ENCODE measurements at regions not wholly inside any gene's neighbourhood (a gene's known extent, or its start where the extent isn't known, plus 50 kb on each side); places are given as distances from the start of the nearest gene placed in this dataset.

DNA sequence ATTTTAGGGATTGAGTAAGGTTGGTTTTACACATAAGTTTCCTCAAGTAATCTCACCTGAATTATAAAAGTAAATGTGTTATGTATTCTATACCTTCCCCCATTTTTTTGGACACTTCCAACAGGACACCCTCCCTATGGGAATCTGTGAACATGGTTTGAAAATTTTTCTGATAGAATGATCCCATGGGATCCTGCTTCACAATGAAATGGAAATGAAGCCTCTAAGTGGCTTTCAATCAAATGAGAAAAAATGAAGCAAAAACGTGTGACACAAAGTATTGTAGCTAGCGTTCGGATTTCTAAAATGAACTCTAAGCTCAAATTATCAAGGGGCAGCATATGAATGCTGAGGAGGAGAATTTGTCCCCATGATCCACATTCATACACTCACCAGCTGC lies 1006.8 kb downstream of the ADGRL2 start:
- CTCF ChIA-PET: no interaction called here
- in situ Hi-C loops (cut with MboI) (no loop called here), intact Hi-C loops (cut with micrococcal nuclease; ENCODE audit: unreplicated experiment) (no loop called here)
- BruUV-seq (replicated peaks): no TSS peak
- Histone ChIP-seq H3K9ac (ENCODE audit: control insufficient read depth, insufficient read depth, low read length) (no peak overlapping the region), H3K36me3 (ENCODE audit: control insufficient read depth in 2 of 2, insufficient read depth in 2 of 2, low read length in 1 of 2) (no peaks in the 10 kb centered on the region), H2AFZ (ENCODE audit: control insufficient read depth, low read depth, low read length) (no peak overlapping the region), H3K4me2 (ENCODE audit: control insufficient read depth, insufficient read depth) (no peak overlapping the region), H4K20me1 (ENCODE audit: control insufficient read depth, insufficient read depth) (no peaks in the 10 kb centered on the region), H3K27ac (ENCODE audit: control insufficient read depth, insufficient read depth) (no peak overlapping the region), H3K9me3 (replicated peaks; ENCODE audit: control insufficient read depth, insufficient read depth, low read length) (no peaks in the 10 kb centered on the region), H3K4me1 (ENCODE audit: control insufficient read depth, insufficient read depth, low read length) (no peaks in the 10 kb centered on the region), H3K79me2 (ENCODE audit: control insufficient read depth, insufficient read depth, low read length) (no peaks in the 10 kb centered on the region), H3K27me3 (replicated peaks in 1 of 2; ENCODE audit: control insufficient read depth in 2 of 2, insufficient read depth in 2 of 2, low read length in 1 of 2) (no peaks in the 10 kb centered on the region), H3K4me3 (no peak overlapping the region)
- RAD21 ChIA-PET (ENCODE audit: unreplicated experiment): no interaction called here
- ATAC-seq (no peak), FAIRE-seq (no peak), DNase-seq (ENCODE audit: low read depth, low spot score) (no peak)
- TF ChIP-seq LARP7 (IDR thresholded peaks at IDR 0.05): no peak
- TF ChIP-seq ZNF207 (IDR thresholded peaks at IDR 0.05; ENCODE audit: borderline replicate concordance): no peak
- TF ChIP-seq, protein P1, sequence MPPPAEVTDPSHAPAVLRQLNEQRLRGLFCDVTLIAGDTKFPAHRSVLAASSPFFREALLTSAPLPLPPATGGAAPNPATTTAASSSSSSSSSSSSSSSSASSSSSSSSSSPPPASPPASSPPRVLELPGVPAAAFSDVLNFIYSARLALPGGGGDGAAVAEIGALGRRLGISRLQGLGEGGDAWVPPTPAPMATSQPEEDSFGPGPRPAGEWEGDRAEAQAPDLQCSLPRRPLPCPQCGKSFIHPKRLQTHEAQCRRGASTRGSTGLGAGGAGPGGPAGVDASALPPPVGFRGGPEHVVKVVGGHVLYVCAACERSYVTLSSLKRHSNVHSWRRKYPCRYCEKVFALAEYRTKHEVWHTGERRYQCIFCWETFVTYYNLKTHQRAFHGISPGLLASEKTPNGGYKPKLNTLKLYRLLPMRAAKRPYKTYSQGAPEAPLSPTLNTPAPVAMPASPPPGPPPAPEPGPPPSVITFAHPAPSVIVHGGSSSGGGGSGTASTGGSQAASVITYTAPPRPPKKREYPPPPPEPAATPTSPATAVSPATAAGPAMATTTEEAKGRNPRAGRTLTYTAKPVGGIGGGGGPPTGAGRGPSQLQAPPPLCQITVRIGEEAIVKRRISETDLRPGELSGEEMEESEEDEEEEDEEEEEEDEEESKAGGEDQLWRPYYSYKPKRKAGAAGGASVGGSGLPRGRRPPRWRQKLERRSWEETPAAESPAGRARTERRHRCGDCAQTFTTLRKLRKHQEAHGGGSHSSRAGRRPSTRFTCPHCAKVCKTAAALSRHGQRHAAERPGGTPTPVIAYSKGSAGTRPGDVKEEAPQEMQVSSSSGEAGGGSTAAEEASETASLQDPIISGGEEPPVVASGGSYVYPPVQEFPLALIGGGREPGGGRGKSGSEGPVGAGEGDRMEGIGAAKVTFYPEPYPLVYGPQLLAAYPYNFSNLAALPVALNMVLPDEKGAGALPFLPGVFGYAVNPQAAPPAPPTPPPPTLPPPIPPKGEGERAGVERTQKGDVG (CRISPR knock-in tag; IDR thresholded peaks at IDR 0.05): no peak
- TF ChIP-seq ZNF622 (IDR thresholded peaks at IDR 0.05): no peak
- no peak for TF ChIP-seq ZBED1 (IDR thresholded peaks at IDR 0.05; ENCODE audit: borderline replicate concordance)
- no peak for TF ChIP-seq NR2F1 (conservative IDR thresholded peaks at IDR 0.05)
- TF ChIP-seq YBX1 (IDR thresholded peaks at IDR 0.05): no peak
- no peak for TF ChIP-seq CBX5 (IDR thresholded peaks at IDR 0.05; ENCODE audit: low read depth)
- TF ChIP-seq FOS (IDR thresholded peaks at IDR 0.05; ENCODE audit: borderline replicate concordance, extremely low read depth, insufficient read length): no peak
- no peak for TF ChIP-seq EP300 (IDR thresholded peaks at IDR 0.05; ENCODE audit: borderline replicate concordance in 1 of 2, control insufficient read depth in 1 of 2, low read depth in 2 of 2, low read length in 2 of 2)
- TF ChIP-seq MYB (IDR thresholded peaks at IDR 0.05; ENCODE audit: borderline replicate concordance, low read depth, low read length): no peak
- no peak for TF ChIP-seq EED (IDR thresholded peaks at IDR 0.05; ENCODE audit: low read depth)
- TF ChIP-seq, protein P2, sequence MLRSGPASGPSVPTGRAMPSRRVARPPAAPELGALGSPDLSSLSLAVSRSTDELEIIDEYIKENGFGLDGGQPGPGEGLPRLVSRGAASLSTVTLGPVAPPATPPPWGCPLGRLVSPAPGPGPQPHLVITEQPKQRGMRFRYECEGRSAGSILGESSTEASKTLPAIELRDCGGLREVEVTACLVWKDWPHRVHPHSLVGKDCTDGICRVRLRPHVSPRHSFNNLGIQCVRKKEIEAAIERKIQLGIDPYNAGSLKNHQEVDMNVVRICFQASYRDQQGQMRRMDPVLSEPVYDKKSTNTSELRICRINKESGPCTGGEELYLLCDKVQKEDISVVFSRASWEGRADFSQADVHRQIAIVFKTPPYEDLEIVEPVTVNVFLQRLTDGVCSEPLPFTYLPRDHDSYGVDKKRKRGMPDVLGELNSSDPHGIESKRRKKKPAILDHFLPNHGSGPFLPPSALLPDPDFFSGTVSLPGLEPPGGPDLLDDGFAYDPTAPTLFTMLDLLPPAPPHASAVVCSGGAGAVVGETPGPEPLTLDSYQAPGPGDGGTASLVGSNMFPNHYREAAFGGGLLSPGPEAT (IDR thresholded peaks at IDR 0.05; ENCODE audit: low read depth): no peak
- TF ChIP-seq RB1 (IDR thresholded peaks at IDR 0.05; ENCODE audit: borderline replicate concordance): no peak
- no peak for TF ChIP-seq TCF12 (IDR thresholded peaks at IDR 0.05; ENCODE audit: low read depth, low read length)
- no peak for TF ChIP-seq KDM1A (IDR thresholded peaks at IDR 0.05; ENCODE audit: borderline replicate concordance)
- POLR2A ChIA-PET: no interaction called here
- SMC1A ChIA-PET (ENCODE audit: uncharacterized antibody, unreplicated experiment): interaction anchor here (0.9 kb wide), 1 partner anchor 12 kb away, joined by 3 read pairs; no protein-coding TSS in a partner anchor
- 9% methylated on average over 3 of the region's 3 CpGs for WGBS (ENCODE audit: insufficient coverage, insufficient replicate concordance, low lambda C conversion rate, missing lambda C conversion rate)
